Endothelial cell of umbilical vein (primary cell): ENCODE measurements at regions not wholly inside any gene's neighbourhood (a gene's known extent, or its start where the extent isn't known, plus 50 kb on each side); places are given as distances from the start of the nearest gene placed in this dataset.

Experiments used
- BruUV-seq: library from RNA; stranded (reverse); fragments of 400-500 nt; replicated peaks from 2 replicates; lab custom pipeline; 2021; lab: Mats Ljungman, UMichigan
- CTCF ChIA-PET: fragments of 300-600, 350-600 bp; sonication (Branson Sonifier 250); formaldehyde crosslinking; loops from one replicate; lab custom pipeline; 2021; ENCODE audit warnings: antibody characterized with exemption, inconsistent platforms; lab: Charles Lee
- POLR2A ChIA-PET: fragments of 300-600, 350-600 bp; sonication (Branson Sonifier 250); formaldehyde crosslinking; loops from one replicate; lab custom pipeline; 2021; ENCODE audit warnings: antibody characterized with exemption, inconsistent platforms; lab: Charles Lee
- DNase-seq: peaks from one replicate; pipeline ENCODE4 v3.0.0-alpha.2; 2011; ENCODE audit warnings: low read depth, low spot score
- FAIRE-seq: peaks from 2 replicates; lab custom pipeline; 2011; peaks lifted over from hg19 to GRCh38; lab: Jason Lieb, UNC
- H2AFZ ChIP-seq: 2 replicates; pipeline ENCODE4 v1.6.0; 2012; ENCODE audit warnings: low read depth, low read length, control low read depth, inconsistent platforms
- H3K27ac ChIP-seq: 2 replicates; pipeline ENCODE4 v1.5.1; 2011; ENCODE audit warnings: low read depth, mild to moderate bottlenecking, control low read depth, low read length, moderate library complexity; ENCODE audit not compliant: insufficient read depth
- H3K27me3 ChIP-seq, 2 experiments: 2 replicates each; pipeline versions ENCODE4 v1.6.0 to v1.6.1; 2011; ENCODE audit warnings: low read length in 2 of 2, mixed read lengths in 1 of 2; ENCODE audit not compliant: control insufficient read depth in 2 of 2, insufficient read depth in 2 of 2
- H3K36me3 ChIP-seq, 2 experiments: 2 replicates in 1 of 2; 3 replicates in 1 of 2; pipeline ENCODE4 v1.5.1; 2011; ENCODE audit warnings: low read length in 2 of 2, mild to moderate bottlenecking in 1 of 2, moderate library complexity in 1 of 2; ENCODE audit not compliant: control insufficient read depth in 2 of 2, insufficient read depth in 2 of 2; ENCODE audit errors: extremely low read depth in 1 of 2
- H3K4me1 ChIP-seq: 3 replicates; pipeline ENCODE4 v1.5.1; 2011; ENCODE audit warnings: mild to moderate bottlenecking, low read length; ENCODE audit not compliant: control insufficient read depth, insufficient read depth; ENCODE audit errors: extremely low read depth
- H3K4me2 ChIP-seq: 2 replicates; pipeline ENCODE4 v1.6.1; 2011; ENCODE audit warnings: low read length, control low read depth, mixed read lengths; ENCODE audit not compliant: insufficient read depth
- H3K4me3 ChIP-seq, 3 experiments: fragments of 200-600 bp in 1 of 3; sonication (generic), shearing (Covaris generic) in 1 of 3; replicated peaks in 1 of 3; 2 replicates each; pipeline ENCODE4 v1.5.1; 2011 to 2016; ENCODE audit warnings: control low read depth in 3 of 3, low read length in 3 of 3, mild to moderate bottlenecking in 2 of 3, inconsistent platforms in 1 of 3, low read depth in 1 of 3, moderate library complexity in 1 of 3; ENCODE audit not compliant: insufficient read depth in 1 of 3
- H3K79me2 ChIP-seq: 2 replicates; pipeline ENCODE4 v1.6.0; 2012; ENCODE audit warnings: low read length, inconsistent platforms; ENCODE audit not compliant: control insufficient read depth, insufficient read depth
- H3K9ac ChIP-seq: replicated peaks from 2 replicates; pipeline ENCODE3; 2011; ENCODE audit warnings: low read length, control low read depth; ENCODE audit not compliant: insufficient read depth; ENCODE audit errors: extremely low read depth
- H3K9me1 ChIP-seq: replicated peaks from 3 replicates; pipeline ENCODE4 v1.6.0; 2011; ENCODE audit warnings: mild to moderate bottlenecking, low read length; ENCODE audit not compliant: control insufficient read depth, insufficient read depth; ENCODE audit errors: extremely low read depth
- H3K9me3 ChIP-seq: replicated peaks from 2 replicates; pipeline ENCODE4 v1.5.1; 2012; ENCODE audit warnings: low read length, inconsistent platforms; ENCODE audit not compliant: control insufficient read depth, insufficient read depth
- H4K20me1 ChIP-seq: replicated peaks from 2 replicates; pipeline ENCODE3; 2011; ENCODE audit warnings: mild to moderate bottlenecking, low read length; ENCODE audit not compliant: control insufficient read depth, insufficient read depth; ENCODE audit errors: extremely low read depth
- CTCF ChIP-seq, 2 donors: IDR thresholded peaks; 1 replicate in 1 of 2; 2 replicates in 1 of 2; pipeline ENCODE4 v1.5.1; 2011; ENCODE audit warnings: low read length in 2 of 2, mild to moderate bottlenecking in 2 of 2, moderate library complexity in 2 of 2, control low read depth in 1 of 2, inconsistent platforms in 1 of 2, low read depth in 1 of 2; ENCODE audit not compliant: insufficient read depth in 1 of 2; ENCODE audit errors: extremely low read depth in 1 of 2
- FOS ChIP-seq: IDR thresholded peaks from 2 replicates; pipeline ENCODE4 v1.6.1; 2011; ENCODE audit warnings: mild to moderate bottlenecking, low read length, moderate library complexity, borderline replicate concordance; ENCODE audit not compliant: insufficient read depth
- JUN ChIP-seq: IDR thresholded peaks from 2 replicates; pipeline ENCODE4 v1.6.1; 2011; ENCODE audit warnings: borderline replicate concordance, low read depth; ENCODE audit not compliant: insufficient read length, insufficient read depth
- POLR2A ChIP-seq: IDR thresholded peaks from 2 replicates; pipeline ENCODE4 v1.6.1; 2012; ENCODE audit warnings: low read depth, mild to moderate bottlenecking, control low read depth, low read length
- POLR2AphosphoS5 ChIP-seq: IDR thresholded peaks from 2 replicates; pipeline ENCODE4 v1.6.1; 2012; ENCODE audit warnings: low read depth, mild to moderate bottlenecking, control low read depth, low read length, moderate library complexity; ENCODE audit not compliant: insufficient read depth
- dilution Hi-C: fragments of 300-500 bp; cut with MboI; formaldehyde crosslinking; loops from one replicate; pipeline ENCODE4 v1.15.0; 2019; ENCODE audit warnings: low sequenced_read_pairs; ENCODE audit not compliant: extremely low pct_ligation_motif_present
- intact Hi-C: fragments of 100-400 bp; cut with micrococcal nuclease; formaldehyde crosslinking; loops from one replicate; pipeline ENCODE4 v1.10.0; 2022

- Histone ChIP-seq H3K27me3 (no peaks in the 10 kb centered on the region), H3K27ac (no peak overlapping the region), H3K36me3 (no peaks in the 10 kb centered on the region), H3K4me1 (no peaks in the 10 kb centered on the region), H3K4me3 (no peak overlapping the region), H4K20me1 (no peaks in the 10 kb centered on the region), H3K79me2 (no peaks in the 10 kb centered on the region), H3K9me3 (peaks cover 2% of the 10 kb centered on the region), H2AFZ (no peak overlapping the region), H3K4me2 (no peak overlapping the region), H3K9me1 (no peaks in the 10 kb centered on the region), H3K9ac (no peak overlapping the region)
- no peak for DNase-seq
- FAIRE-seq: no peak
- dilution Hi-C loops: no loop called here
- intact Hi-C loops: no loop called here
- no peak for TF ChIP-seq POLR2AphosphoS5
- TF ChIP-seq POLR2A: no peak
- TF ChIP-seq CTCF (IDR thresholded peaks at IDR 0.05; ENCODE audit: extremely low read depth in 1 of 2, insufficient read depth in 1 of 2, low read depth in 1 of 2, low read length in 2 of 2): no peak
- ChIA-PET CTCF (no interaction called here), POLR2A (no interaction called here)
- BruUV-seq: no TSS peak
Measured at GRCh38 chr11:25357133-25357532, 860.3 kb downstream of the LUZP2 start.

- Histone ChIP-seq H3K9me3 (no peaks in the 10 kb centered on the region), H4K20me1 (no peaks in the 10 kb centered on the region), H3K27me3 (no peaks in the 10 kb centered on the region), H3K9ac (no peak overlapping the region), H3K36me3 (no peaks in the 10 kb centered on the region), H3K4me3 (no peak overlapping the region), H3K4me2 (no peak overlapping the region), H3K27ac (no peak overlapping the region), H2AFZ (no peak overlapping the region), H3K9me1 (no peaks in the 10 kb centered on the region), H3K4me1 (no peaks in the 10 kb centered on the region), H3K79me2 (no peaks in the 10 kb centered on the region)
- intact Hi-C loops: no loop called here
- FAIRE-seq (no peak), DNase-seq (no peak)
- CTCF ChIA-PET: no interaction called here
- dilution Hi-C loops: no loop called here
- no TSS peak for BruUV-seq
- TF ChIP-seq JUN (no peak), FOS (no peak)
- POLR2A ChIA-PET: no interaction called here
Measured at GRCh38 chr11:25377466-25377865, 880.6 kb downstream of the LUZP2 start.
